ENCODE measurements at regions not wholly inside any gene's neighbourhood (a gene's known extent, or its start where the extent isn't known, plus 50 kb on each side); places are given as distances from the start of the nearest gene placed in this dataset.

GRCh38 chr22:25281675-25282345 is 62.4 kb downstream of the CRYBB2 start:
- H3K9ac ChIP-seq (ENCODE audit: insufficient read depth, low read depth, low read length), result no peak overlapping the region
- no peaks in the 10 kb centered on the region for H3K36me3 ChIP-seq (replicated peaks in 1 of 2; ENCODE audit: control insufficient read depth in 1 of 2, insufficient read depth in 2 of 2, low read length in 2 of 2)
- POLR2A ChIA-PET, result no interaction called here
- no peaks in the 10 kb centered on the region for H3K9me3 ChIP-seq (ENCODE audit: low read length)
- ATAC-seq (no peak), FAIRE-seq (no peak), DNase-seq (ENCODE audit: low spot score) (no peak)
- no peak overlapping the region for H2AFZ ChIP-seq (ENCODE audit: low read length)
- in situ Hi-C loops (cut with HindIII; ENCODE audit: extremely low pct_ligation_motif_present, low pct_unique_long_range_greater_than_20kb), result no loop called here
- H3K79me2 ChIP-seq (ENCODE audit: insufficient read depth, low read length), result no peaks in the 10 kb centered on the region
- TF ChIP-seq NCOR1 (IDR thresholded peaks at IDR 0.05; ENCODE audit: borderline replicate concordance, low read length) (no peak), PPARG (CRISPR knock-in tag; conservative IDR thresholded peaks at IDR 0.05) (no peak), HDAC6 (IDR thresholded peaks at IDR 0.05; ENCODE audit: low read depth, low read length) (no peak), ZSCAN21 (CRISPR knock-in tag; IDR thresholded peaks at IDR 0.05; ENCODE audit: borderline replicate concordance) (no peak), RCOR2 (CRISPR knock-in tag; IDR thresholded peaks at IDR 0.05) (no peak), PTBP1 (IDR thresholded peaks at IDR 0.05; ENCODE audit: low read depth, low read length, poor library complexity, severe bottlenecking) (no peak)
- no peak overlapping the region for H3K4me3 ChIP-seq (replicated peaks in 1 of 3; ENCODE audit: insufficient read depth in 1 of 3, low read depth in 2 of 3, low read length in 3 of 3)
- peaks cover 3 to 34% of the 10 kb centered on the region in 2 experiments; a peak in 4 of 5 replicates for H3K27me3 ChIP-seq (ENCODE audit: control insufficient read depth in 1 of 2, insufficient read depth in 2 of 2, low read length in 2 of 2)
- intact Hi-C loops (cut with micrococcal nuclease; ENCODE audit: unreplicated experiment), result no loop called here
- H4K20me1 ChIP-seq (ENCODE audit: insufficient read depth, low read length), result no peaks in the 10 kb centered on the region
- no TSS peak for BruUV-seq (replicated peaks)
- 25% methylated on average over 25 of the region's 26 CpGs for WGBS (ENCODE audit: low lambda C conversion rate)
- no peaks in the 10 kb centered on the region for H3K4me1 ChIP-seq (ENCODE audit: insufficient read depth, low read length)
- H3K27ac ChIP-seq (ENCODE audit: extremely low read length, insufficient read depth, low read length), result no peak overlapping the region
- CTCF ChIA-PET (ENCODE audit: low intra/inter-chr PET ratio, low total read pairs), result no interaction called here
- no peak overlapping the region for H3K4me2 ChIP-seq (ENCODE audit: low read depth, low read length)

DNA sequence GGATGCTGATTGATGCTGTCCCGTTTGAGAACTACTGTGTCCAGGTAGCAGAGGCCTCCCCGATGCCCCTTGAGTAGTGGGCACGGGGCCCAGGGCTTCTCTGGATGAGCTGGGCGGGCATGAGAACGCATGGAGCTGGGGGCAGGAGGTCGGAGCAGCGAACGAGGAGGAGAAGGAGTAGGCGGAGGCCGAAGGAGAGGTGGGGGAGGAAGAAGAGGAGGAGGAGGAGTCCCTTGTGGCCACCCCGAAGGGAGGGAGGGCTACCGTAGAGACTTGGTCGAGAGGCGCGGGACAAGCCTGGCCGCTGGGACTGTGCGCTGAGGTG is 62.9 kb downstream of the CRYBB2 start:
- no peaks in the 10 kb centered on the region for H3K9me3 ChIP-seq (ENCODE audit: low read length)
- peaks cover 3 to 35% of the 10 kb centered on the region in 2 experiments; a peak in 4 of 5 replicates for H3K27me3 ChIP-seq (ENCODE audit: control insufficient read depth in 1 of 2, insufficient read depth in 2 of 2, low read length in 2 of 2)
- no peak for FAIRE-seq
- H3K4me1 ChIP-seq (ENCODE audit: insufficient read depth, low read length), result no peaks in the 10 kb centered on the region
- H3K9ac ChIP-seq (ENCODE audit: insufficient read depth, low read depth, low read length), result no peak overlapping the region
- no peak overlapping the region for H2AFZ ChIP-seq (ENCODE audit: low read length)
- in situ Hi-C loops (cut with HindIII; ENCODE audit: extremely low pct_ligation_motif_present, low pct_unique_long_range_greater_than_20kb), result no loop called here
- no peaks in the 10 kb centered on the region for H3K79me2 ChIP-seq (ENCODE audit: insufficient read depth, low read length)
- no peak for TF ChIP-seq ZNF136 (CRISPR knock-in tag; IDR thresholded peaks at IDR 0.05; ENCODE audit: low read depth)
- TF ChIP-seq ZNF564 (CRISPR knock-in tag; IDR thresholded peaks at IDR 0.05), result no peak
- no peaks in the 10 kb centered on the region for H3K36me3 ChIP-seq (replicated peaks in 1 of 2; ENCODE audit: control insufficient read depth in 1 of 2, insufficient read depth in 2 of 2, low read length in 2 of 2)
- CTCF ChIA-PET (ENCODE audit: low intra/inter-chr PET ratio, low total read pairs), result no interaction called here
- no peak for DNase-seq (ENCODE audit: low spot score)
- BruUV-seq (replicated peaks), result no TSS peak
- H3K27ac ChIP-seq (ENCODE audit: extremely low read length, insufficient read depth, low read length), result no peak overlapping the region
- POLR2A ChIA-PET, result no interaction called here
- no peaks in the 10 kb centered on the region for H4K20me1 ChIP-seq (ENCODE audit: insufficient read depth, low read length)
- H3K4me2 ChIP-seq (ENCODE audit: low read depth, low read length), result no peak overlapping the region
- 27% methylated on average over 16 of the region's 17 CpGs for WGBS (ENCODE audit: low lambda C conversion rate)
- intact Hi-C loops (cut with micrococcal nuclease; ENCODE audit: unreplicated experiment), result no loop called here
- H3K4me3 ChIP-seq (replicated peaks in 1 of 3; ENCODE audit: insufficient read depth in 1 of 3, low read depth in 2 of 3, low read length in 3 of 3), result no peak overlapping the region
- ATAC-seq, result no peak

Measured in HepG2 (cell line).